OCI-LY3 (cell line): ENCODE measurements at regions not wholly inside any gene's neighbourhood (a gene's known extent, or its start where the extent isn't known, plus 50 kb on each side); places are given as distances from the start of the nearest gene placed in this dataset.

ENCODE experiments used
- EZH2phosphoT487 ChIP-seq: fragments of 200-600 bp; shearing (Covaris generic); IDR thresholded peaks from 2 replicates; pipeline ENCODE4 v1.6.1; 2018; ENCODE audit warnings: antibody characterized with exemption, mixed run types, low read depth
- TF ChIP-seq, protein P1 (sequence below): fragments of 200-600, 300-600 bp; sonication (generic); IDR thresholded peaks from 2 replicates; pipeline ENCODE4 v1.5.1; 2014; ENCODE audit warnings: antibody characterized with exemption, low read length, low read depth

- TF ChIP-seq, protein P1, sequence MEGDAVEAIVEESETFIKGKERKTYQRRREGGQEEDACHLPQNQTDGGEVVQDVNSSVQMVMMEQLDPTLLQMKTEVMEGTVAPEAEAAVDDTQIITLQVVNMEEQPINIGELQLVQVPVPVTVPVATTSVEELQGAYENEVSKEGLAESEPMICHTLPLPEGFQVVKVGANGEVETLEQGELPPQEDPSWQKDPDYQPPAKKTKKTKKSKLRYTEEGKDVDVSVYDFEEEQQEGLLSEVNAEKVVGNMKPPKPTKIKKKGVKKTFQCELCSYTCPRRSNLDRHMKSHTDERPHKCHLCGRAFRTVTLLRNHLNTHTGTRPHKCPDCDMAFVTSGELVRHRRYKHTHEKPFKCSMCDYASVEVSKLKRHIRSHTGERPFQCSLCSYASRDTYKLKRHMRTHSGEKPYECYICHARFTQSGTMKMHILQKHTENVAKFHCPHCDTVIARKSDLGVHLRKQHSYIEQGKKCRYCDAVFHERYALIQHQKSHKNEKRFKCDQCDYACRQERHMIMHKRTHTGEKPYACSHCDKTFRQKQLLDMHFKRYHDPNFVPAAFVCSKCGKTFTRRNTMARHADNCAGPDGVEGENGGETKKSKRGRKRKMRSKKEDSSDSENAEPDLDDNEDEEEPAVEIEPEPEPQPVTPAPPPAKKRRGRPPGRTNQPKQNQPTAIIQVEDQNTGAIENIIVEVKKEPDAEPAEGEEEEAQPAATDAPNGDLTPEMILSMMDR = no peak
- no peak for TF ChIP-seq EZH2phosphoT487
Measured at GRCh38 chr4:145345401-145345800, 136.3 kb upstream of the SMAD1 start.
